ENCODE measurements at regions not wholly inside any gene's neighbourhood (a gene's known extent, or its start where the extent isn't known, plus 50 kb on each side); places are given as distances from the start of the nearest gene placed in this dataset.

- no peak for TF ChIP-seq ZNF225 (CRISPR knock-in tag; IDR thresholded peaks at IDR 0.05)
- no peak for TF ChIP-seq TIGD3 (CRISPR knock-in tag; IDR thresholded peaks at IDR 0.05; ENCODE audit: borderline replicate concordance)
- no peak for TF ChIP-seq ZBTB8A (CRISPR knock-in tag; IDR thresholded peaks at IDR 0.05; ENCODE audit: borderline replicate concordance, low read depth)
- no peak for TF ChIP-seq ZSCAN21 (CRISPR knock-in tag; IDR thresholded peaks at IDR 0.05; ENCODE audit: borderline replicate concordance)
- no peak for TF ChIP-seq KLF13 (CRISPR knock-in tag; IDR thresholded peaks at IDR 0.05)
- TF ChIP-seq REL (CRISPR knock-in tag; conservative IDR thresholded peaks at IDR 0.05) = no peak
- TF ChIP-seq ZSCAN22 (CRISPR knock-in tag; IDR thresholded peaks at IDR 0.05) = no peak
- TF ChIP-seq KIAA2018 (CRISPR knock-in tag; IDR thresholded peaks at IDR 0.05; ENCODE audit: borderline replicate concordance) = no peak
- TF ChIP-seq TBL1XR1 (IDR thresholded peaks at IDR 0.05; ENCODE audit: borderline replicate concordance, low read length, partially characterized antibody) = no peak
These were observed 402.1 kb downstream of the PRELID2 start (continued) for GRCh38 chr5:145433077-145433476.

Data from HepG2 (cell line).